ENCODE measurements at regions not wholly inside any gene's neighbourhood (a gene's known extent, or its start where the extent isn't known, plus 50 kb on each side); places are given as distances from the start of the nearest gene placed in this dataset.

DNA sequence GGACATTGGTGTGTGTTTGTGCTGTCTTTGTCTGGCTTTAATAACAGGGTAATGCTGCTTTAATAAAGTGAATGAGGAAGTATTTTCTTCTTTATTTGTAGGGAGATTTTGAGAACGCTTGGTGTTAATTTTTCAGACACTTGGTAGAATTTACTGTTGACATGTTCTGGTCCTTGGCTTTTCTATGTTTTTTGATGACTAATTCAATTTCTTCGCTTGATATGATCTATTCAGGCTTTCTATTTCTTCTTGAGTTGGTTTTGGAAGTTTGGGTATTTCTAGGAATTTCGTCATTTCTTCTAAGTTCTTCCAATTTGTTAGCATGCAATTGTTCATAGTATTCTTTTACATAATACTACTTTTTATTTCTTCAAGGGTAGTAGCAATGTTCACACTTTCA is 167.8 kb downstream of the TTC6 start:
- TF ChIP-seq, protein P1, sequence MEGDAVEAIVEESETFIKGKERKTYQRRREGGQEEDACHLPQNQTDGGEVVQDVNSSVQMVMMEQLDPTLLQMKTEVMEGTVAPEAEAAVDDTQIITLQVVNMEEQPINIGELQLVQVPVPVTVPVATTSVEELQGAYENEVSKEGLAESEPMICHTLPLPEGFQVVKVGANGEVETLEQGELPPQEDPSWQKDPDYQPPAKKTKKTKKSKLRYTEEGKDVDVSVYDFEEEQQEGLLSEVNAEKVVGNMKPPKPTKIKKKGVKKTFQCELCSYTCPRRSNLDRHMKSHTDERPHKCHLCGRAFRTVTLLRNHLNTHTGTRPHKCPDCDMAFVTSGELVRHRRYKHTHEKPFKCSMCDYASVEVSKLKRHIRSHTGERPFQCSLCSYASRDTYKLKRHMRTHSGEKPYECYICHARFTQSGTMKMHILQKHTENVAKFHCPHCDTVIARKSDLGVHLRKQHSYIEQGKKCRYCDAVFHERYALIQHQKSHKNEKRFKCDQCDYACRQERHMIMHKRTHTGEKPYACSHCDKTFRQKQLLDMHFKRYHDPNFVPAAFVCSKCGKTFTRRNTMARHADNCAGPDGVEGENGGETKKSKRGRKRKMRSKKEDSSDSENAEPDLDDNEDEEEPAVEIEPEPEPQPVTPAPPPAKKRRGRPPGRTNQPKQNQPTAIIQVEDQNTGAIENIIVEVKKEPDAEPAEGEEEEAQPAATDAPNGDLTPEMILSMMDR (IDR thresholded peaks at IDR 0.05), result no peak
- no peak for TF ChIP-seq POLR2A (IDR thresholded peaks at IDR 0.05)
